Fibroblast of skin of abdomen (primary cell): ENCODE measurements at regions not wholly inside any gene's neighbourhood (a gene's known extent, or its start where the extent isn't known, plus 50 kb on each side); places are given as distances from the start of the nearest gene placed in this dataset.

Source experiments
- DNase-seq: peaks from one replicate; pipeline ENCODE4 v3.0.0-alpha.2; 2013

GRCh38 chr3:193780810-193781478, 187.9 kb downstream of the OPA1 start:
- peak; percentile 96 for DNase-seq

GRCh38 chr3:193782276-193782647, 189.3 kb downstream of the OPA1 start:
- no peak for DNase-seq

- DNase-seq, result no peak
Observed at GRCh38 chr3:193782747-193783146, 189.7 kb downstream of the OPA1 start.

GRCh38 chr3:193783166-193783896, 190.3 kb downstream of the OPA1 start:
- peak; percentile 53 for DNase-seq

GRCh38 chr3:193784822-193785221, 191.8 kb downstream of the OPA1 start:
- no peak for DNase-seq

GRCh38 chr3:193787496-193787870, 194.5 kb downstream of the OPA1 start:
- no peak for DNase-seq

- DNase-seq, result peak; percentile 56
Observed at GRCh38 chr3:193788189-193788991, 195.4 kb downstream of the OPA1 start.

GRCh38 chr3:193789455-193789854, 196.4 kb downstream of the OPA1 start:
- DNase-seq, result no peak

- DNase-seq, result no peak
Observed at GRCh38 chr3:193790086-193790990, 197.3 kb downstream of the OPA1 start.

GRCh38 chr3:193791041-193792032, 198.3 kb downstream of the OPA1 start:
- DNase-seq, result no peak

GRCh38 chr3:193793123-193793522, 200.1 kb downstream of the OPA1 start:
- DNase-seq, result no peak

GRCh38 chr3:193794002-193794881, 201.2 kb downstream of the OPA1 start:
- peak; percentile 70 for DNase-seq

GRCh38 chr3:193795062-193795690, 202.2 kb downstream of the OPA1 start:
- DNase-seq, result peak; percentile 76

GRCh38 chr3:193796089-193796488, 203.1 kb downstream of the OPA1 start:
- no peak for DNase-seq

GRCh38 chr3:193797566-193797965, 204.6 kb downstream of the OPA1 start:
- DNase-seq, result no peak

GRCh38 chr3:193798051-193798450, 205.0 kb downstream of the OPA1 start:
- no peak for DNase-seq

GRCh38 chr3:193800138-193801043, 207.4 kb downstream of the OPA1 start:
- DNase-seq, result no peak

- no peak for DNase-seq
Observed at GRCh38 chr3:193801097-193801496, 208.1 kb downstream of the OPA1 start.
